BLaER1 (cell line): ENCODE measurements at regions not wholly inside any gene's neighbourhood (a gene's known extent, or its start where the extent isn't known, plus 50 kb on each side); places are given as distances from the start of the nearest gene placed in this dataset.

Experiments
- H3K27ac ChIP-seq: shearing (Covaris generic); formaldehyde crosslinking; 2 replicates; pipeline ENCODE4 v1.8.1; 2022
- H3K27me3 ChIP-seq: shearing (Covaris generic); formaldehyde crosslinking; 2 replicates; pipeline ENCODE4 v1.8.1; 2022
- H3K36me3 ChIP-seq: shearing (Covaris generic); formaldehyde crosslinking; 2 replicates; pipeline ENCODE4 v1.8.1; 2022
- H3K4me1 ChIP-seq: shearing (Covaris generic); formaldehyde crosslinking; 2 replicates; pipeline ENCODE4 v1.8.1; 2022
- H3K4me2 ChIP-seq: shearing (Covaris generic); formaldehyde crosslinking; 2 replicates; pipeline ENCODE4 v1.8.1; 2022
- H3K4me3 ChIP-seq: shearing (Covaris generic); formaldehyde crosslinking; 2 replicates; pipeline ENCODE4 v1.8.1; 2022
- H3K9ac ChIP-seq: shearing (Covaris generic); formaldehyde crosslinking; 2 replicates; pipeline ENCODE4 v1.8.1; 2022
- H3K9me3 ChIP-seq: shearing (Covaris generic); formaldehyde crosslinking; 2 replicates; pipeline ENCODE4 v1.8.1; 2022
- H4K20me1 ChIP-seq: shearing (Covaris generic); formaldehyde crosslinking; 2 replicates; pipeline ENCODE4 v1.8.1; 2022
- Cebpa-rat ChIP-seq: shearing (Covaris generic); IDR thresholded peaks from 2 replicates; pipeline ENCODE4 v1.8.1; 2022

DNA sequence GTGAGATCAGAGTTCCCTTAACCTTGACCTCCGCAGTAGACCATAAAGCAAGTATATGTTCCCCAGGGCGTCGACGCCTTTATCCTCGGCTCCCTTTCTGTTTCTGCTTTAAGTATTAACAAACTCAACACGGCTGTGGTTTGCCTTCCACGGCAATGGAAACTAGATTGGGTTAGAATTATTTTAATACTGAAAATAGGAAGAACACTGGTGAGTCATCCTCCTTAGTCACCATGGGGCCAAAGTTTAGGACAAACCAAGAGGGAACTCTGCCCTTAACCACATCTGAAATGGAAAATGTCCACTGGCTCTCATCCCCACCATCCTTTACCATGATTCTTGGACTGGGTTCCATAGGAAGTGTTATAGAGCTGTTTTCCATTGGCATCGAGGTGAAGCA is 386.1 kb downstream of the ACTL7B start:
- Histone ChIP-seq H3K9ac (no peak overlapping the region), H3K4me1 (peaks cover 6% of the 10 kb centered on the region; the same call in 1 of the 2 replicates), H3K27me3 (no peaks in the 10 kb centered on the region), H3K4me2 (no peak overlapping the region), H3K36me3 (no peaks in the 10 kb centered on the region), H3K27ac (no peak overlapping the region), H3K9me3 (no peaks in the 10 kb centered on the region), H4K20me1 (no peaks in the 10 kb centered on the region), H3K4me3 (no peak overlapping the region)
- TF ChIP-seq Cebpa-rat, result no peak

DNA sequence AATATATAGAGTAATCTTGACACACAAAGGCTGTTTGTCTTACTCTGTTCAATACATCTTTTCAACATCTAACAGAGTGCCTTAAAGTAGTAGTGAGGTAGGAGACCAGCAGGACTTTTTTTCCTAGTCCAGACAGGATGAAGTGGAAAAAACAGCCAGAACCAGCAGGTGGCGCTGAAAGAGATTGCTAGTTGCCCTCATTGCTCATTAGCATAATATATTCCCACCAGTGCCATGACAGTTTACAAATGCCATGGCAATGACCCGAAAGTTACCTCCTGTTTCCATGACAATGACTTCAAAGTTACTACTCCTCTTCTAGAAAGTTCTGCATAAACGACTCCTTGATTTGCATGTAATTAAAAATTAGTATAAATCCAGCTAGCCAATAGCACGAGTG is 387.4 kb downstream of the ACTL7B start:
- no peak overlapping the region for H3K27ac ChIP-seq
- no peak overlapping the region for H3K9ac ChIP-seq
- no peak for TF ChIP-seq Cebpa-rat
- H3K4me3 ChIP-seq, result no peak overlapping the region
- H4K20me1 ChIP-seq, result no peaks in the 10 kb centered on the region
- H3K27me3 ChIP-seq, result no peaks in the 10 kb centered on the region
- H3K4me1 ChIP-seq, result peaks cover 6% of the 10 kb centered on the region; the same call in 1 of the 2 replicates
- no peak overlapping the region for H3K4me2 ChIP-seq
- H3K36me3 ChIP-seq, result no peaks in the 10 kb centered on the region
- no peaks in the 10 kb centered on the region for H3K9me3 ChIP-seq

DNA sequence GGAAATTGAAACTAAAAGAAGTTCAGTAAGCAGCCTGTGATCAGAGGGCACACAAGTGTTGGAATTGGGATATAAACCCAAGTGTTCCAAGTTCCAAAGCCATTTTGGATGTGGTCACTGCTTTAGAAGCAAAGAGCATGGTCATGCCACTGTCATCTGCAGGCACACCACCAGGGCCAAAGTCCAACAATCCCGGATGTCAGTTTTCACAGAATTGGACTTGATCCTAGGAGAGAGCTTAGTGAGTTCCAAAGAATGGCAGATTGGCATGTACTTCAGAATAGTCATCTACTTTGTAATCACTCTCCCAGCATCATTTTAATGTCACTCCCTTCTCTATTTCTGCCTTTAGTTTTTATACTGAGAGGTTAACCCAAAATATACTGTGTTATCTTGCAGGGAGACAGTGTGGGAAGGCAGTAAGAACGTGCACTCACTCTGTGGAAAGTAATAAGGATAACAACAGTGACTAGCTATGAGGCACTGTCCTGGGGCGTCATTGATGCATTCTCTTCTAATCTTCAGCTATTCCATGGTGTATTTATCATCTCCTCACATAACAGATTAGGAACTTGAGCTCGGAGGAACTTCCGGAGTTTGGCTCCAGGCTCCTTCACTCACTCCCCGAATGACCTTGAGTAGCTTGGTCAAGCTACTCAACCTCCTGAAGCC is 388.0 kb downstream of the ACTL7B start:
- H3K9me3 ChIP-seq, result no peaks in the 10 kb centered on the region
- H3K4me2 ChIP-seq, result no peak overlapping the region
- no peak for TF ChIP-seq Cebpa-rat

DNA sequence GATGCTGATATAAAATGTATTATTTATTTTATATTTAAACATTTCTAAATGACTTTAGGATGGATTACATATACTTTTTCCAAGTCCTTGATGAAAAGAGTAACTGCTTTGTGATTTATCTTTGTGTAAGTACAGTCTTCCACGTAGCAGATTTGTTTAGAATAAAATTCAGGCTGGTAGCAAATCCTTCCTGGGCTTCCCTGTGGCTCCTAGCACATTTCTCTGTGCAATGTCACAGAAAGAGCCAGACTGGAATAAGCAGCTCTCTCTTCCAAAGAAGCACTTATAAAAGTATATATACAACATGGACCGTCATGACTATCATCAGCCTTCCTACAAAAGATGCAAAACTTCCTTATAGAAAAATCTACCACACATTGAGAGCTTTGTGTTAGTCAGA is 388.6 kb downstream of the ACTL7B start:
- Histone ChIP-seq H3K9ac (no peak overlapping the region), H3K4me2 (no peak overlapping the region), H3K4me3 (no peak overlapping the region), H3K27me3 (no peaks in the 10 kb centered on the region), H3K9me3 (no peaks in the 10 kb centered on the region), H3K4me1 (peaks cover 6% of the 10 kb centered on the region; the same call in 1 of the 2 replicates), H4K20me1 (no peaks in the 10 kb centered on the region), H3K36me3 (no peaks in the 10 kb centered on the region), H3K27ac (no peak overlapping the region)
- no peak for TF ChIP-seq Cebpa-rat

More for the DNA sequence above, 388.0 kb downstream of the ACTL7B start:
- Histone ChIP-seq H3K27me3 (no peaks in the 10 kb centered on the region), H4K20me1 (no peaks in the 10 kb centered on the region), H3K4me1 (peaks cover 6% of the 10 kb centered on the region; the same call in 1 of the 2 replicates), H3K4me3 (no peak overlapping the region), H3K9ac (no peak overlapping the region), H3K36me3 (no peaks in the 10 kb centered on the region), H3K27ac (no peak overlapping the region)

- Histone ChIP-seq H3K4me1 (peaks cover 6% of the 10 kb centered on the region; the same call in 1 of the 2 replicates), H4K20me1 (no peaks in the 10 kb centered on the region), H3K27me3 (no peaks in the 10 kb centered on the region), H3K4me2 (no peak overlapping the region), H3K27ac (no peak overlapping the region), H3K4me3 (no peak overlapping the region), H3K36me3 (no peaks in the 10 kb centered on the region), H3K9ac (no peak overlapping the region), H3K9me3 (no peaks in the 10 kb centered on the region)
- no peak for TF ChIP-seq Cebpa-rat
Measured at GRCh38 chr9:108466304-108466703, 389.5 kb downstream of the ACTL7B start.

DNA sequence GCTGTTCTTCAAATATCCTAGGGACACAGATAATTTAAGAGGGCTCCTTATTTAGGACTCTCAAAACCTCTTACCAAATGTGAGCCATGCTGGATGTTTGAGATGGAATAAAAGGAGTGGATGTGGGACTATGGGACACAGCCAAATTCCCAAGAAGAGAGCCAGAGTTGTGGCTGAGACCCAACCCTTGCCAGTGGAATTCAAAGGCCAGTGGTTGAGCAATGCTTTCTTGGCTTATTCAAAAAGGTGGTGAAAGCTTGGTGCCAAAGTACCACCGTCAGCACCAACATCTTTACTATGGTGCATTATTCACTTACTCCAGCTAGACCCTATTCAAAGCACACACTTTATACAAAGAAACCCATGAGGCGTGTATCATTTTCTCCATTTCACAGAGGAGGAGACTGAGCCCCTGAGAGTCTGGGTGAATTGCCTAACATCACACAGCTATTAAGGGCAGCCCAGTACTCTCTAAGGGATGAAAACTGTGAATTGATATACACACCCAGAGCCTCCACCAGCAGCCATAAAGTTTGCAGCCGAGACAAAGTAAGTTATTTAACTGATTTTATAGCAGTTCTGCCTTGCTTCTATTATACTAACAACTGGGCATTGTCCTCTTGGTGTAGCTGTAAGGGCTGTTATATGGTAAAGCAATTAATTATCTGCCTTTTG is 391.7 kb downstream of the ACTL7B start:
- Histone ChIP-seq H3K9me3 (no peaks in the 10 kb centered on the region), H4K20me1 (no peaks in the 10 kb centered on the region), H3K4me2 (no peak overlapping the region), H3K4me3 (no peak overlapping the region), H3K27ac (no peak overlapping the region), H3K27me3 (no peaks in the 10 kb centered on the region), H3K4me1 (peaks cover 10% of the 10 kb centered on the region; the same call in 1 of the 2 replicates), H3K9ac (no peak overlapping the region), H3K36me3 (no peaks in the 10 kb centered on the region)
- TF ChIP-seq Cebpa-rat, result no peak

GRCh38 chr9:108456903-108457302 is 398.9 kb downstream of the ACTL7B start:
- no peak overlapping the region for H3K9ac ChIP-seq
- no peak overlapping the region for H3K4me2 ChIP-seq
- no peaks in the 10 kb centered on the region for H3K36me3 ChIP-seq
- no peaks in the 10 kb centered on the region for H3K9me3 ChIP-seq
- H4K20me1 ChIP-seq, result no peaks in the 10 kb centered on the region
- TF ChIP-seq Cebpa-rat, result no peak
- H3K4me1 ChIP-seq, result 0 out of 2 replicates have a peak, but pooled peaks cover 8% of the 10 kb centered on the region
- no peaks in the 10 kb centered on the region for H3K27me3 ChIP-seq
- H3K27ac ChIP-seq, result no peak overlapping the region
- no peak overlapping the region for H3K4me3 ChIP-seq

DNA sequence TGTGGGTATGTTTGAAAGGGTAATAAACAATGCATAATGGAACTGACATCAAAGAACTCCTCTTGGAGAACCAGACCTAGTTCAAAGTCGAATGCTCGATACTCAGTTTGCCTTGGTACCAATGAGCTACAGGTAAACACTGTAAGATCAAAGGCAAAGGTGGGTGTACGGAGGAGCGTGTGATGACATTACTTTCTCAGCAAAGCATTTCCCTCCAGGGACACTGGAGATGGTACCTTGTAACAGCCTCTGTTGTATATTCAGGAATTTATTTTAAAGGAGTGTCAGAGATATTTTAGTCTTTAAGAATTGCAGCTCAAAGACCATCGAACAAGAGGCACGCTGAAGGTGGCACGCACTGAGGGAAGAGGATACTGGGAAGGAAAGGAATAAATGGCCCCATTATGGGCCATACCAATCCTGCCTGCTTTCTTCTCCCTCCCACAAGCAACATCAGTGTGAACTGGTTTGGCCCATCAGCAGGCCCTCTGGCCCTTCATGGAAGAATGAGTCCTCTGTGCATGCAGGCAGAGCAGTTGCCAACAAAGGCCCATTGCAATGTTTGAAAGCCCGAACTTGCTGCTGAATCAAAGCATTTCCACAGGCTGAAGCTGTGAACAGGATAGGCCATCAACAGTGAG is 410.2 kb downstream of the ACTL7B start:
- H3K9ac ChIP-seq, result no peak overlapping the region
- no peak for TF ChIP-seq Cebpa-rat
- no peaks in the 10 kb centered on the region for H3K4me1 ChIP-seq
- no peak overlapping the region for H3K4me3 ChIP-seq
- H3K4me2 ChIP-seq, result no peak overlapping the region
- no peak overlapping the region for H3K27ac ChIP-seq
- H3K9me3 ChIP-seq, result no peaks in the 10 kb centered on the region
- H3K27me3 ChIP-seq, result no peaks in the 10 kb centered on the region
- no peaks in the 10 kb centered on the region for H4K20me1 ChIP-seq
- no peaks in the 10 kb centered on the region for H3K36me3 ChIP-seq

GRCh38 chr9:108444400-108445358 is 411.1 kb downstream of the ACTL7B start:
- Histone ChIP-seq H4K20me1 (no peaks in the 10 kb centered on the region), H3K4me2 (no peak overlapping the region), H3K4me1 (no peaks in the 10 kb centered on the region), H3K27me3 (no peaks in the 10 kb centered on the region), H3K9me3 (no peaks in the 10 kb centered on the region), H3K36me3 (no peaks in the 10 kb centered on the region), H3K27ac (no peak overlapping the region), H3K9ac (no peak overlapping the region), H3K4me3 (no peak overlapping the region)
- no peak for TF ChIP-seq Cebpa-rat
